Prostate gland (tissue), 2 donors: ENCODE measurements at regions not wholly inside any gene's neighbourhood (a gene's known extent, or its start where the extent isn't known, plus 50 kb on each side); places are given as distances from the start of the nearest gene placed in this dataset.

ENCODE experiments used
- CTCF ChIP-seq, 4 experiments: fragments of 200-600 bp in 2 of 4; fragments of 450-650 bp in 2 of 4; sonication (generic) in 2 of 4; IDR thresholded peaks; 1 replicate in 3 of 4; 2 replicates in 1 of 4; pipeline ENCODE4 v1.5.1; 2016 to 2019; ENCODE audit warnings: antibody characterized with exemption in 4 of 4, mild to moderate bottlenecking in 2 of 4, moderate library complexity in 2 of 4
- POLR2A ChIP-seq: fragments of 450-650 bp; IDR thresholded peaks from one replicate; pipeline ENCODE4 v1.6.1; 2016; ENCODE audit warnings: antibody characterized with exemption, mild to moderate bottlenecking
- POLR2AphosphoS5 ChIP-seq: sonication (generic); formaldehyde crosslinking; IDR thresholded peaks from one replicate; pipeline ENCODE4 v1.6.1; 2017; ENCODE audit warnings: antibody characterized with exemption

DNA sequence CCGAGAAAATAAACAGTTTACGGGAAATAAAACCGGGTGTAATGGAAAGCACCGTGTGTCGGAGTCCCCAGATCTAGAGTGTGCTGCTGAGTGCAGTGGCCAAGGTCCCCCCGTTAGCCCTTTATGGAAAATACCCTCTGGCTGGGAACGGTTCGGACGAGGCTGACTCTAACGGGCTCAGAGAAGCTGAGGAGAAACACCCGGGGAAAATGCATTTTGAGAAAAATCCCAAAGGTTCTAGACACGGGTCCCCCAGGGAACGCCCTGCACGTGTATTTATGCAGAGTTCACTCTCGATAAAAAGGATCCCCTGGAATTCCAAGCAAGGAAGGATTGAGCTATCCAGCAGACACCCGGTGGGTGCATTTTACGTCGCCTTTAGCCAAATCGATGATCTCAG is 177.2 kb downstream of the CRLF2 start:
- no peak for TF ChIP-seq CTCF (IDR thresholded peaks at IDR 0.05)
- no peak for TF ChIP-seq POLR2A
- no peak for TF ChIP-seq POLR2AphosphoS5
